ENCODE measurements at regions not wholly inside any gene's neighbourhood (a gene's known extent, or its start where the extent isn't known, plus 50 kb on each side); places are given as distances from the start of the nearest gene placed in this dataset.

DNA sequence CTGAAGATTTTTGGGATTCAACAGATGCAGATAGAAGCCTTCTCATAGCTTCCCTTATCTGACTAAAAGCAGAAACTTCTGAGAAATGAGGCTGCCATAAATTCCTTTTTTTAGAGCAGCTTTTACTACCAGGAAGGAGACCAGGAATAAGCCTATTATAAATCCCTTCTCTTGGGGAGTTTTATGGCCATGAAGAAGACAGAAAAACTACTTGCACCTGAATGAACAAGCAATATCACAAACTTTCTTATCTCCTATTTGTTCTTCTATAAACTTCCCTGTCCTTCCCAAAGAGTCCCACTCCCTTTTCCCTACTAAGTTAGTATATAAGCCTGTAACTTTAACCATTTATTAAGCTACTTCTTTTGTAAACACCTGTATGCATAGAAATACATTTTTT, 603.1 kb downstream of the NSUN3 start:
- H3K79me1 ChIP-seq (replicated peaks; ENCODE audit: low read length, poor library complexity, severe bottlenecking), result no peaks in the 10 kb centered on the region
- no peak overlapping the region for H2AK5ac ChIP-seq (ENCODE audit: low read length, severe bottlenecking)
- H2BK120ac ChIP-seq (ENCODE audit: low read depth, low read length), result no peak overlapping the region
- H3K9ac ChIP-seq (ENCODE audit: low read length), result no peak overlapping the region
- DNase-seq, result no peak
- no peak overlapping the region for H3K4me3 ChIP-seq (ENCODE audit: insufficient read depth in 1 of 2, low read depth in 1 of 2, low read length in 2 of 2)
- H3K14ac ChIP-seq (ENCODE audit: low read length in 2 of 2), result no peak overlapping the region
- H2BK12ac ChIP-seq (ENCODE audit: low read length in 2 of 2), result no peak overlapping the region
- no peaks in the 10 kb centered on the region for H3K4me1 ChIP-seq (ENCODE audit: control insufficient read depth, insufficient read depth, low read depth, low read length)
- H2BK5ac ChIP-seq (ENCODE audit: low read depth, low read length, poor library complexity, severe bottlenecking), result no peak overlapping the region
- H3K23ac ChIP-seq (ENCODE audit: low read length in 2 of 2), result no peak overlapping the region
- H4K91ac ChIP-seq (ENCODE audit: low read length), result no peak overlapping the region
- H3K4me2 ChIP-seq (ENCODE audit: low read length, poor library complexity, severe bottlenecking), result no peak overlapping the region
- no peaks in the 10 kb centered on the region for H3K27me3 ChIP-seq (ENCODE audit: control insufficient read depth in 1 of 2, insufficient read depth in 1 of 2, low read length in 2 of 2)
- H3K9me3 ChIP-seq (ENCODE audit: control insufficient read depth, low read length), result no peaks in the 10 kb centered on the region
- H3K18ac ChIP-seq (ENCODE audit: low read depth in 1 of 2, low read length in 2 of 2), result no peak overlapping the region
- H2AFZ ChIP-seq (ENCODE audit: low read depth, low read length), result no peak overlapping the region
- H4K8ac ChIP-seq (ENCODE audit: low read length), result no peak overlapping the region
- H2BK15ac ChIP-seq (ENCODE audit: low read depth, poor library complexity, severe bottlenecking), result no peak overlapping the region
- H3K27ac ChIP-seq (ENCODE audit: low read length, poor library complexity, severe bottlenecking), result no peak overlapping the region
- no peak overlapping the region for H3K4ac ChIP-seq (ENCODE audit: low read depth in 1 of 2, low read length in 2 of 2)
- no peaks in the 10 kb centered on the region for H3K36me3 ChIP-seq (ENCODE audit: control insufficient read depth in 1 of 2, insufficient read depth in 2 of 2, low read depth in 1 of 2, low read length in 2 of 2)

DNA sequence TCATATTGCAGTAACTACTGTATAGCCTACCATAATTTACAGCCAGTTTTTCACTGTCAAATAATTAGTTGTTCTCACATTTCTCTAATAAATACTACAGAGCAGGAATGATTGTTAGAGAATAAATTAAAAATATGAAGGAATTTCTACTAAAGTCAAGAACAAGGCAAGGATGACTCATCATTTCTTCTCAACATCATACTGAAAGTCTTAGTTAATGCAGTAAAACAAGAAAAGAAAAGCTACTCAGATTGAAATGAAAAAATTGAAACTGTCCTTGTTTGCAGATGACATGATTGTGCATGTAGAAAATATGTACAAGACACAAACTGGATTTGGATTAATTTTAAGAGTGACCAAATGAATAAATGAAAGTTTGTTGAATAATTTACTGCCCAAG, 608.2 kb downstream of the NSUN3 start:
- H2BK15ac ChIP-seq (ENCODE audit: low read depth, poor library complexity, severe bottlenecking), result no peak overlapping the region
- no peak overlapping the region for H4K91ac ChIP-seq (ENCODE audit: low read length)

DNA sequence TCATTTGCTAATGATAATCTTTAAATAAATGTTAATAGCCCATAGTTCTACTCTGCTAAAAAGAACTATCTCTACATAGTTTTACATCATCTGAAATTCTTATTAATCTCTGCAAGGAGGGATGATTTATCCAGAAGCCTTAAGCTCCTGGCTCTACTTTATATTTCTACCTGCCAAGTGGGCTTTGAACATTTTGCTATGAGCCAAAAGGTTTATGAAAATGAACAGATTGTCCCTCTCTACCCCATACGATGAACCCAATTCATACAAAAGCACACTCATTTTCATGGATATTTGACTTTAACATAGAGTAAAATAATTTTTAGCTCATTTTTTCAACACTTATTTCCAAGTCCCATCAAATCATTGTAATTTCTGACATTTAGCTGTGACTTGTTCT, 611.0 kb downstream of the NSUN3 start:
- no peak overlapping the region for H2BK120ac ChIP-seq (ENCODE audit: low read depth, low read length)
- WGBS, result 90% methylated on average over 1 of the region's 1 CpG
- no peak overlapping the region for H3K27ac ChIP-seq (ENCODE audit: low read length, poor library complexity, severe bottlenecking)
- DNase-seq, result no peak
- no peak overlapping the region for H3K23ac ChIP-seq (ENCODE audit: low read length in 2 of 2)
- no peak overlapping the region for H2BK15ac ChIP-seq (ENCODE audit: low read depth, poor library complexity, severe bottlenecking)
- no peak overlapping the region for H3K14ac ChIP-seq (ENCODE audit: low read length in 2 of 2)
- no peak overlapping the region for H3K18ac ChIP-seq (ENCODE audit: low read depth in 1 of 2, low read length in 2 of 2)
- no peaks in the 10 kb centered on the region for H3K27me3 ChIP-seq (ENCODE audit: control insufficient read depth in 1 of 2, insufficient read depth in 1 of 2, low read length in 2 of 2)
- H3K79me1 ChIP-seq (replicated peaks; ENCODE audit: low read length, poor library complexity, severe bottlenecking), result no peaks in the 10 kb centered on the region
- H2AK5ac ChIP-seq (ENCODE audit: low read length, severe bottlenecking), result no peak overlapping the region
- no peak overlapping the region for H3K9ac ChIP-seq (ENCODE audit: low read length)
- H3K4ac ChIP-seq (ENCODE audit: low read depth in 1 of 2, low read length in 2 of 2), result no peak overlapping the region
- H3K4me2 ChIP-seq (ENCODE audit: low read length, poor library complexity, severe bottlenecking), result no peak overlapping the region
- no peak overlapping the region for H2BK5ac ChIP-seq (ENCODE audit: low read depth, low read length, poor library complexity, severe bottlenecking)
- peaks cover 4% of the 10 kb centered on the region for H3K9me3 ChIP-seq (ENCODE audit: control insufficient read depth, low read length)
- no peak overlapping the region for H4K8ac ChIP-seq (ENCODE audit: low read length)
- no peak overlapping the region for H2BK12ac ChIP-seq (ENCODE audit: low read length in 2 of 2)
- H3K4me1 ChIP-seq (ENCODE audit: control insufficient read depth, insufficient read depth, low read depth, low read length), result no peaks in the 10 kb centered on the region
- H2AFZ ChIP-seq (ENCODE audit: low read depth, low read length), result no peak overlapping the region
- H3K4me3 ChIP-seq (ENCODE audit: insufficient read depth in 1 of 2, low read depth in 1 of 2, low read length in 2 of 2), result no peak overlapping the region
- H3K36me3 ChIP-seq (ENCODE audit: control insufficient read depth in 1 of 2, insufficient read depth in 2 of 2, low read depth in 1 of 2, low read length in 2 of 2), result no peaks in the 10 kb centered on the region
- H4K91ac ChIP-seq (ENCODE audit: low read length), result no peak overlapping the region

More for the DNA sequence above, 608.2 kb downstream of the NSUN3 start:
- no peaks in the 10 kb centered on the region for H3K36me3 ChIP-seq (ENCODE audit: control insufficient read depth in 1 of 2, insufficient read depth in 2 of 2, low read depth in 1 of 2, low read length in 2 of 2)
- H4K8ac ChIP-seq (ENCODE audit: low read length), result no peak overlapping the region
- no peak overlapping the region for H3K4me3 ChIP-seq (ENCODE audit: insufficient read depth in 1 of 2, low read depth in 1 of 2, low read length in 2 of 2)
- no peak overlapping the region for H3K27ac ChIP-seq (ENCODE audit: low read length, poor library complexity, severe bottlenecking)
- no peaks in the 10 kb centered on the region for H3K27me3 ChIP-seq (ENCODE audit: control insufficient read depth in 1 of 2, insufficient read depth in 1 of 2, low read length in 2 of 2)
- no peak overlapping the region for H3K4ac ChIP-seq (ENCODE audit: low read depth in 1 of 2, low read length in 2 of 2)
- no peak overlapping the region for H2BK12ac ChIP-seq (ENCODE audit: low read length in 2 of 2)
- H3K79me1 ChIP-seq (replicated peaks; ENCODE audit: low read length, poor library complexity, severe bottlenecking), result no peaks in the 10 kb centered on the region
- DNase-seq, result no peak
- no peaks in the 10 kb centered on the region for H3K4me1 ChIP-seq (ENCODE audit: control insufficient read depth, insufficient read depth, low read depth, low read length)
- no peak overlapping the region for H2AK5ac ChIP-seq (ENCODE audit: low read length, severe bottlenecking)
- H3K23ac ChIP-seq (ENCODE audit: low read length in 2 of 2), result no peak overlapping the region
- H2BK5ac ChIP-seq (ENCODE audit: low read depth, low read length, poor library complexity, severe bottlenecking), result no peak overlapping the region
- H3K9ac ChIP-seq (ENCODE audit: low read length), result no peak overlapping the region
- H2BK120ac ChIP-seq (ENCODE audit: low read depth, low read length), result no peak overlapping the region
- no peak overlapping the region for H3K14ac ChIP-seq (ENCODE audit: low read length in 2 of 2)
- no peak overlapping the region for H2AFZ ChIP-seq (ENCODE audit: low read depth, low read length)
- peaks cover 4% of the 10 kb centered on the region for H3K9me3 ChIP-seq (ENCODE audit: control insufficient read depth, low read length)
- no peak overlapping the region for H3K4me2 ChIP-seq (ENCODE audit: low read length, poor library complexity, severe bottlenecking)
- no peak overlapping the region for H3K18ac ChIP-seq (ENCODE audit: low read depth in 1 of 2, low read length in 2 of 2)

DNA sequence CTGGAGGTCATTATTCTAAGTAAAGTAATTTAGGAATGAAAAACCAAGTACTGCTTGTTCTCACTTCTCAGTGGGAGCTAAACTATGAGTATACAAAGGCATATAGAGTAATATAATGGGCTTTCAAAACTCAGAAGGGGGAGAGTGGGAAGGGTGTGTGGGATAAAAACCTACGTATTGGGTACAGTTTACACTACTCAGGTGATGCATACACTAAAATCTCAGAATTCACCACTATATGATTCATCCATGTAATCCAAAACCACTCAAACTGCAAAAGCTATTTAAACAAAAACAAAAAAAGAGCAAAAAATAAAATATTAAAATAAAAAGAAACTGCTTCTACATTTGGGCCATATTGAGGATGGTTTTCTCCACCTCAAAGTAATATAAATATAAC, 623.3 kb downstream of the NSUN3 start:
- H2BK15ac ChIP-seq (ENCODE audit: low read depth, poor library complexity, severe bottlenecking), result no peak overlapping the region
- no peak for DNase-seq
- H3K4me3 ChIP-seq (ENCODE audit: insufficient read depth in 1 of 2, low read depth in 1 of 2, low read length in 2 of 2), result no peak overlapping the region
- H4K91ac ChIP-seq (ENCODE audit: low read length), result no peak overlapping the region
- H3K27ac ChIP-seq (ENCODE audit: low read length, poor library complexity, severe bottlenecking), result no peak overlapping the region
- H3K9ac ChIP-seq (ENCODE audit: low read length), result no peak overlapping the region
- no peaks in the 10 kb centered on the region for H3K4me1 ChIP-seq (ENCODE audit: control insufficient read depth, insufficient read depth, low read depth, low read length)
- no CpG with 5 or more reads among the region's 1 CpG for WGBS
- no peak overlapping the region for H3K18ac ChIP-seq (ENCODE audit: low read depth in 1 of 2, low read length in 2 of 2)
- no peak overlapping the region for H2BK12ac ChIP-seq (ENCODE audit: low read length in 2 of 2)
- H2BK5ac ChIP-seq (ENCODE audit: low read depth, low read length, poor library complexity, severe bottlenecking), result no peak overlapping the region
- no peak overlapping the region for H3K4me2 ChIP-seq (ENCODE audit: low read length, poor library complexity, severe bottlenecking)
- H3K4ac ChIP-seq (ENCODE audit: low read depth in 1 of 2, low read length in 2 of 2), result no peak overlapping the region
- no peaks in the 10 kb centered on the region for H3K79me1 ChIP-seq (replicated peaks; ENCODE audit: low read length, poor library complexity, severe bottlenecking)
- no peak overlapping the region for H4K8ac ChIP-seq (ENCODE audit: low read length)
- no peak overlapping the region for H2AK5ac ChIP-seq (ENCODE audit: low read length, severe bottlenecking)
- H3K27me3 ChIP-seq (ENCODE audit: control insufficient read depth in 1 of 2, insufficient read depth in 1 of 2, low read length in 2 of 2), result no peaks in the 10 kb centered on the region
- no peak overlapping the region for H3K14ac ChIP-seq (ENCODE audit: low read length in 2 of 2)
- no peaks in the 10 kb centered on the region for H3K36me3 ChIP-seq (ENCODE audit: control insufficient read depth in 1 of 2, insufficient read depth in 2 of 2, low read depth in 1 of 2, low read length in 2 of 2)
- no peak overlapping the region for H2AFZ ChIP-seq (ENCODE audit: low read depth, low read length)
- H3K9me3 ChIP-seq (ENCODE audit: control insufficient read depth, low read length), result peaks cover 22% of the 10 kb centered on the region
- no peak overlapping the region for H2BK120ac ChIP-seq (ENCODE audit: low read depth, low read length)
- H3K23ac ChIP-seq (ENCODE audit: low read length in 2 of 2), result no peak overlapping the region
